Kidney (tissue), 13 donors: ENCODE measurements at regions not wholly inside any gene's neighbourhood (a gene's known extent, or its start where the extent isn't known, plus 50 kb on each side); places are given as distances from the start of the nearest gene placed in this dataset.

Experiments used
- DNase-seq, 5 donors: peaks; one replicate each; pipeline ENCODE4 v3.0.0-alpha.2; 2013 to 2020
- FAIRE-seq: peaks from 2 replicates; lab custom pipeline; 2012; peaks lifted over from hg19 to GRCh38; lab: Jason Lieb, UNC
- H3K27ac ChIP-seq, 2 donors: one replicate each; pipeline ENCODE4 v1.7.0; 2013; ENCODE audit warnings: low read depth in 2 of 2, low read length in 2 of 2, inconsistent platforms in 1 of 2
- H3K27me3 ChIP-seq: one replicate; pipeline ENCODE4 v1.7.1; 2013; ENCODE audit warnings: low read length, inconsistent platforms; ENCODE audit not compliant: control insufficient read depth, insufficient read depth
- H3K36me3 ChIP-seq, 3 donors: one replicate each; pipeline versions ENCODE4 v1.7.0 to v1.7.1; 2013; ENCODE audit warnings: low read length in 3 of 3, control low read depth in 1 of 3, inconsistent platforms in 1 of 3; ENCODE audit not compliant: insufficient read depth in 3 of 3, control insufficient read depth in 2 of 3
- H3K4me1 ChIP-seq, 3 donors: one replicate each; pipeline versions ENCODE4 v1.7.0 to v1.7.1; 2013; ENCODE audit warnings: low read length in 3 of 3, inconsistent platforms in 1 of 3, low read depth in 1 of 3; ENCODE audit not compliant: control insufficient read depth in 2 of 3, insufficient read depth in 2 of 3
- H3K4me3 ChIP-seq, 3 donors: one replicate each; pipeline versions ENCODE4 v1.7.0 to v1.8.1; 2013; ENCODE audit warnings: low read length in 3 of 3, control low read depth in 1 of 3, inconsistent platforms in 1 of 3
- H3K9ac ChIP-seq, 3 donors: one replicate each; pipeline versions ENCODE4 v1.7.0 to v1.7.1; 2013; ENCODE audit warnings: low read length in 3 of 3, control low read depth in 1 of 3, inconsistent platforms in 1 of 3
- H3K9me3 ChIP-seq, 3 donors: one replicate each; pipeline versions ENCODE4 v1.7.0 to v1.7.1; 2013; ENCODE audit warnings: low read length in 3 of 3, control low read depth in 1 of 3, inconsistent platforms in 1 of 3; ENCODE audit not compliant: control insufficient read depth in 2 of 3, insufficient read depth in 1 of 3
- intact Hi-C: fragments of 100-400 bp; cut with DNase I; formaldehyde crosslinking; loops from one replicate; pipeline ENCODE4 v1.11.1; 2022
- TF ChIP-seq, protein P1 (sequence below): IDR thresholded peaks from 3 replicates; pipeline ENCODE4 v1.5.1; 2012; ENCODE audit warnings: mild to moderate bottlenecking, moderate library complexity, borderline replicate concordance; ENCODE audit not compliant: insufficient read depth; ENCODE audit errors: extremely low read depth
- donor health status: control.
- donor health status: control.
- donor health status: control.
- donor health status: control.
- donor health status: control.
- donor health status: DM: yes; HTN: yes; CAD: no.
- donor health status: Normal renal cell carcinoma (clear cell type).

- TF ChIP-seq, protein P1, sequence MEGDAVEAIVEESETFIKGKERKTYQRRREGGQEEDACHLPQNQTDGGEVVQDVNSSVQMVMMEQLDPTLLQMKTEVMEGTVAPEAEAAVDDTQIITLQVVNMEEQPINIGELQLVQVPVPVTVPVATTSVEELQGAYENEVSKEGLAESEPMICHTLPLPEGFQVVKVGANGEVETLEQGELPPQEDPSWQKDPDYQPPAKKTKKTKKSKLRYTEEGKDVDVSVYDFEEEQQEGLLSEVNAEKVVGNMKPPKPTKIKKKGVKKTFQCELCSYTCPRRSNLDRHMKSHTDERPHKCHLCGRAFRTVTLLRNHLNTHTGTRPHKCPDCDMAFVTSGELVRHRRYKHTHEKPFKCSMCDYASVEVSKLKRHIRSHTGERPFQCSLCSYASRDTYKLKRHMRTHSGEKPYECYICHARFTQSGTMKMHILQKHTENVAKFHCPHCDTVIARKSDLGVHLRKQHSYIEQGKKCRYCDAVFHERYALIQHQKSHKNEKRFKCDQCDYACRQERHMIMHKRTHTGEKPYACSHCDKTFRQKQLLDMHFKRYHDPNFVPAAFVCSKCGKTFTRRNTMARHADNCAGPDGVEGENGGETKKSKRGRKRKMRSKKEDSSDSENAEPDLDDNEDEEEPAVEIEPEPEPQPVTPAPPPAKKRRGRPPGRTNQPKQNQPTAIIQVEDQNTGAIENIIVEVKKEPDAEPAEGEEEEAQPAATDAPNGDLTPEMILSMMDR: no peak
- no peaks in the 10 kb centered on the region for H3K4me1 ChIP-seq
- no peaks in the 10 kb centered on the region for H3K9me3 ChIP-seq
- DNase-seq (no peak), FAIRE-seq (no peak)
- H3K36me3 ChIP-seq: no peaks in the 10 kb centered on the region
- intact Hi-C loops: no loop called here
- H3K27ac ChIP-seq: no peak overlapping the region
- no peak overlapping the region for H3K9ac ChIP-seq
- no peaks in the 10 kb centered on the region for H3K27me3 ChIP-seq
- no peak overlapping the region for H3K4me3 ChIP-seq
Observed at GRCh38 chr2:118349365-118349764, 261.1 kb downstream of the INSIG2 start.

DNA sequence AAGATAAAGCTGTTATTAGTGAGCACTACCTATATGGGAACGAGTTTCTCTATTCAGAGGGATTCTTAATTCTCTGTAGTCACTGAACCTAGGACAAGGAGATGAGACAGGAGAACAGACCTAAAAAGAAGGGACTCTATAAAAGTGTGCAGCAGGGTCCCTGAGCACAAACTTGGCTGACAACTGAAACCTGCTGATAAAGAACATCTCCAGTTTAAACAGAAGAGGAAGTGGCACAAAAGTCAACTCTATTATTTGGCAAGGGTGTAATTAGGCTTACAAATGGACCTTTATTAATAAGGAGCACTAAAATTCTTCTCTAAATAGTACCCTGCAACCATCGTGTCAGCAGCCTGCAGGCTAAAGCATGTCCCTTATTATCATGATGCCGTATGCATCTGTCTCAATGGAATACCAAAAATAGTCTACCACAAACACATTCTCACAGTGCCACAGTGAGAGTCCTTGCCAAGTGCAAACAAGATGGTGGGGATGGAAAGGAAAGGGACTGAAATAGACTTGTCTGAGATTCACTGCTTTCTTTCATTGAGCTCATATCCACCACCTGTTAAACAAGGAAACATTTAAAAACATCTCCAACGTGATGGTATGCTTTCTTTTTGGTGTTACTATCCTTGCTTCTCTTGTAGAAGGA, 260.2 kb downstream of the INSIG2 start:
- DNase-seq (no peak), FAIRE-seq (no peak)
- Histone ChIP-seq H3K9me3 (no peaks in the 10 kb centered on the region), H3K36me3 (no peaks in the 10 kb centered on the region), H3K4me3 (no peak overlapping the region), H3K27me3 (no peaks in the 10 kb centered on the region), H3K9ac (no peak overlapping the region), H3K27ac (no peak overlapping the region), H3K4me1 (no peaks in the 10 kb centered on the region)
- intact Hi-C loops: no loop called here
- TF ChIP-seq, protein P1: no peak

- Histone ChIP-seq H3K9ac (no peak overlapping the region), H3K4me3 (no peak overlapping the region), H3K27me3 (no peaks in the 10 kb centered on the region), H3K9me3 (no peaks in the 10 kb centered on the region), H3K4me1 (no peaks in the 10 kb centered on the region), H3K27ac (no peak overlapping the region), H3K36me3 (no peaks in the 10 kb centered on the region)
- TF ChIP-seq, protein P1: no peak
- no peak for FAIRE-seq
- intact Hi-C loops: no loop called here
- no peak for DNase-seq
Observed at GRCh38 chr2:118345465-118345864, 257.2 kb downstream of the INSIG2 start.

DNA sequence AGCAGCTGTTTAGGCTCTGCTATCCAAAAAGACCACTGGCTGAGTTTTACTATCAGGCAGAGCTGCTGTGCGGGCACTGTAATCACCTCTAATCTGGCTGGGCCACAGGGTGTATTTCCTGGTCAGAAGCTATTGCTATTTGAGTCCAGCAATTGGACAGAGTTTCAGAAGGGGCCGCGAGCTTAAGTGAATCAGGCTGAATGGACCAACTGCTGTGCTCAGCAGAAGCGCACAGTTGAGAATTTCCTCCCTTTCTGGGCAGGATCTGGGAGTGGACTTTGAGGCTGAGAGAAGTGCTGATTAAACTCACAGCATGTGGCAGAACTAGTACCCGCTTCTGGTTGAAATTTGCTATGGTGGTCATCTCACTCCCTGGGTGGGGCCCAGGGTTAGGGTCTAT, 251.8 kb downstream of the INSIG2 start:
- DNase-seq: no peak
- Histone ChIP-seq H3K9me3 (no peaks in the 10 kb centered on the region), H3K4me1 (no peaks in the 10 kb centered on the region), H3K36me3 (no peaks in the 10 kb centered on the region), H3K27me3 (no peaks in the 10 kb centered on the region), H3K9ac (no peak overlapping the region), H3K27ac (no peak overlapping the region), H3K4me3 (no peak overlapping the region)
- no peak for FAIRE-seq
- TF ChIP-seq, protein P1: no peak
- intact Hi-C loops: no loop called here
